ENCODE measurements at regions not wholly inside any gene's neighbourhood (a gene's known extent, or its start where the extent isn't known, plus 50 kb on each side); places are given as distances from the start of the nearest gene placed in this dataset.

DNA sequence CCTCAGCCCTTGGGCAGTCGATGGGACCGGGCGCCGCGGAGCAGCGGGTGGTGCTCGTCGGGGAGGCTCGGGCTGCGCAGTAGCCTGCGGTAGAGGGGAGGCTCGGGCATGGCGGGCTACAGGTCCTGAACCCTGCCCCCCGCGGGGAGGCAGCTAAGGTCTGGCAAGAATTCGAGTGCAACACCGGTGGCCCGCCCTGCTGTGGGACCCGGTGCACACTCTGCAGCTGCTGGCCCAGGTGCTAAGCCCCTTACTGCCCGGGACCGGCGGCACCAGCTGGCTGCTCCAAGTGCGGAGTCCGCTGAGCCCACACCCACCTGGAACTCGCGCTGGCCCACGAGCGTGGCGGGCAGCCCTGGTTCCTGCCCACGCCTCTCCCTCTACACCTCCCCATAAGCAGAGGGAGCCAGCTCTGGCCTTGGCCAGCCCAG is 377.7 kb upstream of the RBMS3 start:
- intact Hi-C loops (cut with micrococcal nuclease; ENCODE audit: unreplicated experiment) (no loop called here), in situ Hi-C loops (cut with HindIII; ENCODE audit: low pct_unique_long_range_greater_than_20kb, low sequenced_read_pairs) (no loop called here)
- Histone ChIP-seq H3K36me3 (ENCODE audit: control insufficient read depth, insufficient read depth, low read length) (no peaks in the 10 kb centered on the region), H3K27me3 (ENCODE audit: control insufficient read depth, insufficient read depth, low read length) (no peaks in the 10 kb centered on the region), H3K4me1 (ENCODE audit: control insufficient read depth, insufficient read depth, low read length) (no peaks in the 10 kb centered on the region), H3K4me3 (ENCODE audit: low read depth in 2 of 2, low read length in 2 of 2) (no peak overlapping the region), H3K27ac (ENCODE audit: low read length) (no peak overlapping the region), H3K9me3 (ENCODE audit: control insufficient read depth, insufficient read depth, low read depth, low read length) (no peaks in the 10 kb centered on the region)
- ATAC-seq (no peak), DNase-seq (ENCODE audit: low read depth, low spot score) (no peak)
- POLR2A ChIA-PET = no interaction called here
- no peak for TF ChIP-seq TCF7L2 (IDR thresholded peaks at IDR 0.05; ENCODE audit: low read depth, low read length)
- CTCF ChIA-PET = no interaction called here
- no TSS peak for BruUV-seq (replicated peaks)

DNA sequence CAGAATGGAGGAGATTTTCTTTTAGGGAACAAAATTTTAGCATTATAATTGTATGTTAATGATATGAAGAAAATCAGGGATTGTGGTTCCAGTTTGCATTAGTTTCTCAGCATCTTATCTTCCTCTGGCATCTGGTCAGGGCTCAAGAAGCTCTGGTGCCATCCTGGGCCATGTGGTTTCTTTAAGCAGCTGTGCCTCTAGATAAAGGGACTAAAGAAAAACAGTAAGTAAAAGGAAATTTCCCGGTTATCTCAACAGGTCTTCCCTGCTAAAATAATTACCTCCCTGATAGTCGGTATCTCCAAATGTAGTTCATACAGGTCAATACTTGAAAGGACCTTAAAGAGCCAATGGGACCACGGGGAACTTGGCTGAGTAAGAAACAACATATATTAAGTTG is 375.1 kb upstream of the RBMS3 start:
- Histone ChIP-seq H3K27ac (ENCODE audit: low read length) (no peak overlapping the region), H3K4me1 (ENCODE audit: control insufficient read depth, insufficient read depth, low read length) (no peaks in the 10 kb centered on the region), H3K4me3 (ENCODE audit: low read depth in 2 of 2, low read length in 2 of 2) (no peak overlapping the region), H3K27me3 (ENCODE audit: control insufficient read depth, insufficient read depth, low read length) (no peaks in the 10 kb centered on the region), H3K36me3 (ENCODE audit: control insufficient read depth, insufficient read depth, low read length) (no peaks in the 10 kb centered on the region), H3K9me3 (ENCODE audit: control insufficient read depth, insufficient read depth, low read depth, low read length) (no peaks in the 10 kb centered on the region)
- ATAC-seq = no peak
- no peak for DNase-seq (ENCODE audit: low read depth, low spot score)
- ChIA-PET POLR2A (no interaction called here), CTCF (no interaction called here)
- TF ChIP-seq, protein P1, sequence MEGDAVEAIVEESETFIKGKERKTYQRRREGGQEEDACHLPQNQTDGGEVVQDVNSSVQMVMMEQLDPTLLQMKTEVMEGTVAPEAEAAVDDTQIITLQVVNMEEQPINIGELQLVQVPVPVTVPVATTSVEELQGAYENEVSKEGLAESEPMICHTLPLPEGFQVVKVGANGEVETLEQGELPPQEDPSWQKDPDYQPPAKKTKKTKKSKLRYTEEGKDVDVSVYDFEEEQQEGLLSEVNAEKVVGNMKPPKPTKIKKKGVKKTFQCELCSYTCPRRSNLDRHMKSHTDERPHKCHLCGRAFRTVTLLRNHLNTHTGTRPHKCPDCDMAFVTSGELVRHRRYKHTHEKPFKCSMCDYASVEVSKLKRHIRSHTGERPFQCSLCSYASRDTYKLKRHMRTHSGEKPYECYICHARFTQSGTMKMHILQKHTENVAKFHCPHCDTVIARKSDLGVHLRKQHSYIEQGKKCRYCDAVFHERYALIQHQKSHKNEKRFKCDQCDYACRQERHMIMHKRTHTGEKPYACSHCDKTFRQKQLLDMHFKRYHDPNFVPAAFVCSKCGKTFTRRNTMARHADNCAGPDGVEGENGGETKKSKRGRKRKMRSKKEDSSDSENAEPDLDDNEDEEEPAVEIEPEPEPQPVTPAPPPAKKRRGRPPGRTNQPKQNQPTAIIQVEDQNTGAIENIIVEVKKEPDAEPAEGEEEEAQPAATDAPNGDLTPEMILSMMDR (IDR thresholded peaks at IDR 0.05) = no peak
- no peak for TF ChIP-seq TCF7L2 (IDR thresholded peaks at IDR 0.05; ENCODE audit: low read depth, low read length)
- TF ChIP-seq POLR2AphosphoS5 (IDR thresholded peaks at IDR 0.05; ENCODE audit: low read depth, low read length) = no peak
- TF ChIP-seq, protein P2, sequence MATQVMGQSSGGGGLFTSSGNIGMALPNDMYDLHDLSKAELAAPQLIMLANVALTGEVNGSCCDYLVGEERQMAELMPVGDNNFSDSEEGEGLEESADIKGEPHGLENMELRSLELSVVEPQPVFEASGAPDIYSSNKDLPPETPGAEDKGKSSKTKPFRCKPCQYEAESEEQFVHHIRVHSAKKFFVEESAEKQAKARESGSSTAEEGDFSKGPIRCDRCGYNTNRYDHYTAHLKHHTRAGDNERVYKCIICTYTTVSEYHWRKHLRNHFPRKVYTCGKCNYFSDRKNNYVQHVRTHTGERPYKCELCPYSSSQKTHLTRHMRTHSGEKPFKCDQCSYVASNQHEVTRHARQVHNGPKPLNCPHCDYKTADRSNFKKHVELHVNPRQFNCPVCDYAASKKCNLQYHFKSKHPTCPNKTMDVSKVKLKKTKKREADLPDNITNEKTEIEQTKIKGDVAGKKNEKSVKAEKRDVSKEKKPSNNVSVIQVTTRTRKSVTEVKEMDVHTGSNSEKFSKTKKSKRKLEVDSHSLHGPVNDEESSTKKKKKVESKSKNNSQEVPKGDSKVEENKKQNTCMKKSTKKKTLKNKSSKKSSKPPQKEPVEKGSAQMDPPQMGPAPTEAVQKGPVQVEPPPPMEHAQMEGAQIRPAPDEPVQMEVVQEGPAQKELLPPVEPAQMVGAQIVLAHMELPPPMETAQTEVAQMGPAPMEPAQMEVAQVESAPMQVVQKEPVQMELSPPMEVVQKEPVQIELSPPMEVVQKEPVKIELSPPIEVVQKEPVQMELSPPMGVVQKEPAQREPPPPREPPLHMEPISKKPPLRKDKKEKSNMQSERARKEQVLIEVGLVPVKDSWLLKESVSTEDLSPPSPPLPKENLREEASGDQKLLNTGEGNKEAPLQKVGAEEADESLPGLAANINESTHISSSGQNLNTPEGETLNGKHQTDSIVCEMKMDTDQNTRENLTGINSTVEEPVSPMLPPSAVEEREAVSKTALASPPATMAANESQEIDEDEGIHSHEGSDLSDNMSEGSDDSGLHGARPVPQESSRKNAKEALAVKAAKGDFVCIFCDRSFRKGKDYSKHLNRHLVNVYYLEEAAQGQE (IDR thresholded peaks at IDR 0.05; ENCODE audit: insufficient read depth in 1 of 2, low read depth in 2 of 2, low read length in 1 of 2) = no peak
- TF ChIP-seq SIN3A (IDR thresholded peaks at IDR 0.05; ENCODE audit: borderline replicate concordance, insufficient read depth, low read depth, low read length) = no peak
- no TSS peak for BruUV-seq (replicated peaks)
- in situ Hi-C loops (cut with HindIII; ENCODE audit: low pct_unique_long_range_greater_than_20kb, low sequenced_read_pairs) = no loop called here
- intact Hi-C loops (cut with micrococcal nuclease; ENCODE audit: unreplicated experiment) = no loop called here

DNA sequence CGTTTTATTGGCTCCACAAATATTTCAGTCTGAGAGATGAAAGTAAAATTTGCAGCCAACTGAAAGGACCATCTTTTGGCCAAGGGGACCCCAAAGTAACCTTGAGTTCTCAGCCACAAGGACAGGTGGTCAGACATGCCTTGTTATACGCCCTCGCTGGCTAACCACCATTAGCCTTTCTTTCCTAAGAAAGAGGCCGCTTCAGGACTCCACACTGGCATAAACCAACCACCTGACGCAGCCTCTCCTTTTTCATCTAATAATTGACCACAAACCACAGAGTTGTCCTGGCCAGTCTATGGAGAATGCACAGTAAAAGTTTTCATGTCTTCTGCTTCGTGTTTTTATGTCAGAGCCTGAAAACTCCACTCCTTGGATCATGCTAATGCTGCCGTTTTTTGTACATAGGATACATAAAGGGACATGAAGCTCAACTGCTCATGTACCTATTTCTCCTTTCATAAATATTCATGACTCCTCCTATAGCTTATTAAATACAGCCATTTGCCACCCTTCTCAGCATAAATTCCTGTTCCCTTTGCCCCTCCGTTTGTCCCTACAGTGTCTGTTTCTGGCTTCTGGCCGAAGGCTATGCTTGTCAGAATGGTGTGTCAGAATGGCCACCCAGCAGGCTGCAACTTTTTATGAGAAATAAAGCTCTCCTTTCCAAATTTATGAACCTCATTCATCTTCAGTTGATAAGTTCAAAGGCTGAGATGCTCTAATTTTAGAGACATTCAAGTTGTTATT is 374.1 kb upstream of the RBMS3 start:
- BruUV-seq (replicated peaks) = no TSS peak
- H3K27ac ChIP-seq (ENCODE audit: low read length) = no peak overlapping the region
- no peaks in the 10 kb centered on the region for H3K27me3 ChIP-seq (ENCODE audit: control insufficient read depth, insufficient read depth, low read length)
- in situ Hi-C loops (cut with HindIII; ENCODE audit: low pct_unique_long_range_greater_than_20kb, low sequenced_read_pairs) = no loop called here
- no peak for DNase-seq (ENCODE audit: low read depth, low spot score)
- intact Hi-C loops (cut with micrococcal nuclease; ENCODE audit: unreplicated experiment) = no loop called here
- no peaks in the 10 kb centered on the region for H3K4me1 ChIP-seq (ENCODE audit: control insufficient read depth, insufficient read depth, low read length)
- no peaks in the 10 kb centered on the region for H3K9me3 ChIP-seq (ENCODE audit: control insufficient read depth, insufficient read depth, low read depth, low read length)
- ATAC-seq = no peak
- ChIA-PET POLR2A (no interaction called here), CTCF (no interaction called here)
- TF ChIP-seq POLR2AphosphoS5 (IDR thresholded peaks at IDR 0.05; ENCODE audit: low read depth, low read length) (no peak), SIN3A (IDR thresholded peaks at IDR 0.05; ENCODE audit: borderline replicate concordance, insufficient read depth, low read depth, low read length) (no peak), TCF7L2 (IDR thresholded peaks at IDR 0.05; ENCODE audit: low read depth, low read length) (no peak)
- TF ChIP-seq, protein P2 (IDR thresholded peaks at IDR 0.05; ENCODE audit: insufficient read depth in 1 of 2, low read depth in 2 of 2, low read length in 1 of 2) = no peak
- TF ChIP-seq, protein P1 (IDR thresholded peaks at IDR 0.05) = no peak
- H3K36me3 ChIP-seq (ENCODE audit: control insufficient read depth, insufficient read depth, low read length) = no peaks in the 10 kb centered on the region
- H3K4me3 ChIP-seq (ENCODE audit: low read depth in 2 of 2, low read length in 2 of 2) = no peak overlapping the region
